Astrocyte of the spinal cord (primary cell): ENCODE measurements at regions not wholly inside any gene's neighbourhood (a gene's known extent, or its start where the extent isn't known, plus 50 kb on each side); places are given as distances from the start of the nearest gene placed in this dataset.
"Not testable (repeated sequence)": the region's sequence is repeated elsewhere in the genome, so short reads cannot be mapped to it uniquely, and the experiment has no call there.

Experiments
- DNase-seq: peaks from one replicate; pipeline ENCODE4 v3.0.0; 2011; ENCODE audit warnings: low read depth, low spot score
- H3K4me3 ChIP-seq: 2 replicates; pipeline ENCODE4 v1.5.1; 2011; ENCODE audit warnings: low read depth, mild to moderate bottlenecking, low read length, moderate library complexity
- in situ Hi-C: cut with HindIII; loops from 2 replicates; pipeline ENCODE4 v1.10.0; 2017; ENCODE audit warnings: low sequenced_read_pairs
- TF ChIP-seq, protein P1 (sequence below): IDR thresholded peaks from 2 replicates; pipeline ENCODE4 v1.5.1; 2012; ENCODE audit warnings: low read depth, mild to moderate bottlenecking, low read length, inconsistent platforms

DNA sequence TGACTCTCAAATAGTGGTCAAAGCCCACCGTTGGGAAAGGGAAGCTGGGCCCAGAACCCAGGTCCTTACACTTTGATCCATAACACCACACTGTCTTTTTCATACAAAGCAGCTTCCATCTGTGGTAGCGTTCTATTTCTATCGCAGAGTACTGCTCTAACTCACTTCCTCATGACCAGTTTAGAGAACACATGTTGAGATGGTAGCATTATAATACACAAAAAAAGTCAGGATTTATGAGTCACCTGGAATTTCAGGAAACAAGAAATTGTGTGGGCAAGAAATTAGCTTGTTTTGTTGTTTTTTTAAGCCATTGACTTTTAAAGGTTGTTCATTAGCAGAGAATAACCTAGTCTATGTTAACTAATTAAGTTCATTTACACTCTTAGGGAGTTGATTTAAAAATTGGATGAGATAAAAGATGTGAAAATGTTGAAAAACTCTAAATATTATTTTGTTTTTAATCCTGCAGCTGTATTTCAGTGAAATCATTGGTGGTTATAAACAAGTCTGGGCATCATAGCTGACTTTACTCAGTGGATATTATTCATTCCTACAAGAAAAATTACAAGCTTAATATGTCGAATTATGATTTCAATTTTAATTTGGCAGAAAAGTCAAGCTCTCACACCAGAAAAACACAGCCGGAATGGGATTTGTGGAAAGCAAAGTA lies 1011.1 kb upstream of the HS3ST1 start:
- TF ChIP-seq, protein P1, sequence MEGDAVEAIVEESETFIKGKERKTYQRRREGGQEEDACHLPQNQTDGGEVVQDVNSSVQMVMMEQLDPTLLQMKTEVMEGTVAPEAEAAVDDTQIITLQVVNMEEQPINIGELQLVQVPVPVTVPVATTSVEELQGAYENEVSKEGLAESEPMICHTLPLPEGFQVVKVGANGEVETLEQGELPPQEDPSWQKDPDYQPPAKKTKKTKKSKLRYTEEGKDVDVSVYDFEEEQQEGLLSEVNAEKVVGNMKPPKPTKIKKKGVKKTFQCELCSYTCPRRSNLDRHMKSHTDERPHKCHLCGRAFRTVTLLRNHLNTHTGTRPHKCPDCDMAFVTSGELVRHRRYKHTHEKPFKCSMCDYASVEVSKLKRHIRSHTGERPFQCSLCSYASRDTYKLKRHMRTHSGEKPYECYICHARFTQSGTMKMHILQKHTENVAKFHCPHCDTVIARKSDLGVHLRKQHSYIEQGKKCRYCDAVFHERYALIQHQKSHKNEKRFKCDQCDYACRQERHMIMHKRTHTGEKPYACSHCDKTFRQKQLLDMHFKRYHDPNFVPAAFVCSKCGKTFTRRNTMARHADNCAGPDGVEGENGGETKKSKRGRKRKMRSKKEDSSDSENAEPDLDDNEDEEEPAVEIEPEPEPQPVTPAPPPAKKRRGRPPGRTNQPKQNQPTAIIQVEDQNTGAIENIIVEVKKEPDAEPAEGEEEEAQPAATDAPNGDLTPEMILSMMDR, result no peak
- in situ Hi-C loops, result no loop called here
- DNase-seq, result no peak
- H3K4me3 ChIP-seq, result no peak overlapping the region

DNA sequence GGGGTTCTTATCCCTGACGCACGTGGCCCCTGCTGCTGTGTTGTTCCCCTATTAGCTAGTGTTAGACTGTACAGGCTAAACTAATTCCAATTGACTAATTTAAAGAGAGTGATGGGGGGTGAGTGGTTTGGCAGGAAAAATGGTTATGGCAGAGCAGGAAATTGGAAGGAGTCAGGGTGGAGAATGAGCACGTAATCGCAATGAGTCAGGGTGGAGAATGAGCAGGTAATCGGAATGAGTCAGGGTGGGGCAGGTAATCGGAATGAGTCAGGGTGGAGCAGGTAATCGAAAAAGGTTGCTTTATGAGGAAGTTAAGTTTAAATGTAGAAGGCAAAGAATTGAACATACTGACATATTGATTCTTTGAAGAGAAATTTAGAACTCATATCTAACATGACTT lies 1002.6 kb upstream of the HS3ST1 start:
- H3K4me3 ChIP-seq, DNase-seq, in situ Hi-C loops: not testable (repeated sequence)

- no peak overlapping the region for H3K4me3 ChIP-seq
- in situ Hi-C loops, result no loop called here
- TF ChIP-seq, protein P1, result no peak
- no peak for DNase-seq
These were observed 992.7 kb upstream of the HS3ST1 start for GRCh38 chr4:12421364-12421763.

DNA sequence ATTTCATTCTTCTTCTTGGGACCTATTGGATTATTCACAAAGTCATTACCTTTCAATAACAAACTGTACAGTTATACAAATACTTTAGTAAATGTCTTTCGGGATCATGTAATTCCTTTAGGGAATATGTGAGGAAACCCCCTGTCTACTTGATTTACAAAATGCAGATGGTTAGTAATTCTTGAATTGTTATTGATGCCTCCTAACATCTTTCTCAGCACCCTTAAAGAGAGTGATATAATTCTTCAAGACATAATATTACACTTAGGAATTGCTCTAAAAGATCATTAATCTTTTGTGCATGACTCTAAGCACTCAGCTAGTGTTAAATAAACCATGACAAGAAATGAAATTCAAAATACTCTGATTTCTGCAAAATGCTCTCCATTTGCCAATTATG lies 988.1 kb upstream of the HS3ST1 start:
- no peak overlapping the region for H3K4me3 ChIP-seq
- in situ Hi-C loops, result no loop called here
- TF ChIP-seq, protein P1, result no peak
- no peak for DNase-seq

GRCh38 chr4:12414181-12414812 lies 985.6 kb upstream of the HS3ST1 start:
- TF ChIP-seq, protein P1, result no peak
- H3K4me3 ChIP-seq, result no peak overlapping the region
- no peak for DNase-seq
- in situ Hi-C loops, result no loop called here

DNA sequence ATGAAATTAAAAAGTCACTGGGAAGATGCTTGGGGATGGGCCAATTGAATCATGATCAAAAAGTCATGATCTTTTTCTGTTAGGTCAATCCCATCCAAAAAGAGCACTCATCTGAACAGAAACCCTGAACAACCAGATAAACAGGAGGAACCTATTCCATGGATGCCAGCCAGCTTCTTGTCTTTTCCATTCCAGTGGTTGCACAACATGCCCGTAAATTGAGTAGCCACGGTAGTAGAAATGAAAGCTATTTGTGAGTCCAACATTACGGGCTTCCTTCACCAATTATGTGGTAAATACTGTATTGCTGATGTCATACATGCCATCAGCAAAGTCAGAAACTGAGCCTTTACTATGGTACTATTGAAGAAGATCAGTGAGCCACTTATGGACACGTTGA lies 982.4 kb upstream of the HS3ST1 start:
- in situ Hi-C loops, result no loop called here
- DNase-seq, result peak; percentile 1
- TF ChIP-seq, protein P1, result no peak
- H3K4me3 ChIP-seq, result no peak overlapping the region

GRCh38 chr4:12409507-12410190 lies 981.0 kb upstream of the HS3ST1 start:
- no peak overlapping the region for H3K4me3 ChIP-seq
- in situ Hi-C loops, result no loop called here
- DNase-seq, result peak; percentile 5
- TF ChIP-seq, protein P1, result no peak
